GM12874 (cell line): ENCODE measurements at regions not wholly inside any gene's neighbourhood (a gene's known extent, or its start where the extent isn't known, plus 50 kb on each side); places are given as distances from the start of the nearest gene placed in this dataset.

Experiments
- CTCF ChIP-seq: IDR thresholded peaks from 2 replicates; pipeline ENCODE4 v1.5.1; 2011; ENCODE audit warnings: low read depth, mild to moderate bottlenecking, control low read depth, low read length, moderate library complexity; ENCODE audit not compliant: insufficient read depth

- no peak for TF ChIP-seq CTCF
These were observed 75.9 kb upstream of the PTPRZ1 start for GRCh38 chr7:121796936-121797656.

GRCh38 chr7:121796381-121796780, 76.6 kb upstream of the PTPRZ1 start:
- TF ChIP-seq CTCF, result no peak

GRCh38 chr7:121795736-121796135, 77.2 kb upstream of the PTPRZ1 start:
- TF ChIP-seq CTCF, result no peak

GRCh38 chr7:121793716-121794115, 79.2 kb upstream of the PTPRZ1 start:
- TF ChIP-seq CTCF, result no peak

GRCh38 chr7:121777672-121778071, 95.3 kb upstream of the PTPRZ1 start:
- TF ChIP-seq CTCF, result no peak

- TF ChIP-seq CTCF, result no peak
These were observed 98.4 kb upstream of the PTPRZ1 start for GRCh38 chr7:121774563-121774962.

GRCh38 chr7:121766676-121767075, 106.3 kb upstream of the PTPRZ1 start:
- no peak for TF ChIP-seq CTCF

GRCh38 chr7:121761399-121761798, 111.6 kb upstream of the PTPRZ1 start:
- no peak for TF ChIP-seq CTCF
